ENCODE measurements at regions not wholly inside any gene's neighbourhood (a gene's known extent, or its start where the extent isn't known, plus 50 kb on each side); places are given as distances from the start of the nearest gene placed in this dataset.
"Not testable (repeated sequence)": the region's sequence is repeated elsewhere in the genome, so short reads cannot be mapped to it uniquely, and the experiment has no call there.

DNA sequence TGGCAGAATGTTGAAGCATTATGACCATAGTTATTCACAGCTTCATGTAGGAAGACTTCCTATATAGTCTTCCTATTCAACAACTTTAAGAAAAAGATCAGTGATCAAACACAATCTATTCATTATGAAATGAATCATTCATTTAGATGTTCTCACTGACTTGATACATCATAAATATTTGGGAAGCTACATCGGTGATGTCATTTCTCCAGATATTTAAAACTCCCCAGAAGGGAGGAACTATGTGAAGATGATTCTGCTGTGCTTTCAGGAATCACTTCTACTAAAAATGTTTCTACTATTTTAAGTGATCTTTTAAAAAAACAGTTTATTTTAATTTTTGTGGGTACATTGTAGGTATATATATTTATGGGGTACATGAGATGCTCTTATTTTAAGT, 316.4 kb downstream of the BCAT1 start:
- no peaks in the 10 kb centered on the region for H3K4me1 ChIP-seq
- no peak overlapping the region for H3K4me3 ChIP-seq
- TF ChIP-seq, protein P1, sequence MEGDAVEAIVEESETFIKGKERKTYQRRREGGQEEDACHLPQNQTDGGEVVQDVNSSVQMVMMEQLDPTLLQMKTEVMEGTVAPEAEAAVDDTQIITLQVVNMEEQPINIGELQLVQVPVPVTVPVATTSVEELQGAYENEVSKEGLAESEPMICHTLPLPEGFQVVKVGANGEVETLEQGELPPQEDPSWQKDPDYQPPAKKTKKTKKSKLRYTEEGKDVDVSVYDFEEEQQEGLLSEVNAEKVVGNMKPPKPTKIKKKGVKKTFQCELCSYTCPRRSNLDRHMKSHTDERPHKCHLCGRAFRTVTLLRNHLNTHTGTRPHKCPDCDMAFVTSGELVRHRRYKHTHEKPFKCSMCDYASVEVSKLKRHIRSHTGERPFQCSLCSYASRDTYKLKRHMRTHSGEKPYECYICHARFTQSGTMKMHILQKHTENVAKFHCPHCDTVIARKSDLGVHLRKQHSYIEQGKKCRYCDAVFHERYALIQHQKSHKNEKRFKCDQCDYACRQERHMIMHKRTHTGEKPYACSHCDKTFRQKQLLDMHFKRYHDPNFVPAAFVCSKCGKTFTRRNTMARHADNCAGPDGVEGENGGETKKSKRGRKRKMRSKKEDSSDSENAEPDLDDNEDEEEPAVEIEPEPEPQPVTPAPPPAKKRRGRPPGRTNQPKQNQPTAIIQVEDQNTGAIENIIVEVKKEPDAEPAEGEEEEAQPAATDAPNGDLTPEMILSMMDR (IDR thresholded peaks at IDR 0.05), result no peak
- intact Hi-C loops (cut with DNase I; ENCODE audit: low total_unique reads), result no loop called here
- no peak for DNase-seq
- no peak overlapping the region for H3K27ac ChIP-seq
- no peaks in the 10 kb centered on the region for H3K27me3 ChIP-seq
- H3K9me3 ChIP-seq, result peaks cover 0 to 7% (median 0%) of the 10 kb centered on the region in 3 donors
- no peaks in the 10 kb centered on the region for H3K36me3 ChIP-seq

DNA sequence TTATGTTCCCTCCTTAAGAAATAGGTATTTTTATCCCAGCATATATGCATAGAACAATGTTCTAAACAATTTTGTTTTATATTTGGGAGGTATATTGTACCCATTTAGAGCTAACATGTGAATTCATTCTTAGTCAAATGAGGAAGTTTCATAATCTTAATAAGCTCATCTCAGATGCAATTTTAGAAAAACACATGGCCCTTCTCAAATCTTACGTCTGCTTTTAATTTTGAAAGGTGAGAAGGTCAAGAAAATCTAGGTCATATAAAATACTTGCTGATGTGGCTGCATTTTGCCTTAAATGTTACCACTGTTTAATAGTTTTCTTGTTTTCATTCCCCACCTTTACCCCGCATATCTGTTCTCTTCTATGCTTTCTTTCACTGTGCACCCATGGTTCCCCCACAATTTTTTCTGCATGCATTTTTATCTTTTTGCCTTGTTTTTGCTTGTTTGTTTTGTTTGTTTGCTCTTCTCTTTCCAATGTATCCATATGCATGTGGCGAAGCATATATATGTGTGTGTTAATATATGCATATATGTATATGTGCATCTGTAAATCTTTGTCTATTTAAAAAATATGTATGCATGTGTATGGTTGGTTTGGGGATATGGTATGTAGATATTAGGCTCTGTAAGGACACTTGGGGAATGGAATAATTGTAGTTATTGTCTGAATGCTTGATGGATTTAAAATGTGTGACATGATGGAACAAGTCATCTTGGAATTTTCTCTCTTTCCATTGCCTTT, 317.1 kb downstream of the BCAT1 start:
- intact Hi-C loops (cut with DNase I; ENCODE audit: low total_unique reads), result no loop called here
- TF ChIP-seq, protein P1 (IDR thresholded peaks at IDR 0.05), result no peak
- Histone ChIP-seq H3K27ac (no peak overlapping the region), H3K27me3 (no peaks in the 10 kb centered on the region), H3K36me3 (no peaks in the 10 kb centered on the region), H3K4me3 (no peak overlapping the region), H3K9me3 (peaks cover 0 to 7% (median 0%) of the 10 kb centered on the region in 3 donors), H3K4me1 (no peaks in the 10 kb centered on the region)
- DNase-seq, result no peak

DNA sequence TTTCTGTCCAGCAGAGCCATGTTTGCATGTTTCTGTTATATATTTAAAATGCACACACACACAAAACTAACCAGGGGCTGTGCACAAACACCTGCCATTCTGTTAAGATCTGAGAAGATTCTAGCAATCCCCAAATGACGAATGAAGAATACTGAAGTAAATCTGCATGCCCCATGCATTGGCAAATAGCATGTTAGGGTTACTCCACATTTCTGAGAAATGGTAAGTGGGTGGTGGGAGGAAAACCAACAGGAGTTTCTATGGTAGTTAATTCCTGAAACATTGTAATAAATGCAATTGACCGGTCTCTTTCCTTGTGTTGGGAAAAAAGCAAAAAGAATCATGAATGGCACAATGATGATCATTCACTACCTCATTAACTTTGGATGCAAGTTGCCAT, 318.0 kb downstream of the BCAT1 start:
- peaks cover 0 to 7% (median 0%) of the 10 kb centered on the region in 3 donors for H3K9me3 ChIP-seq
- intact Hi-C loops (cut with DNase I; ENCODE audit: low total_unique reads), result no loop called here
- no peak for DNase-seq
- H3K27me3 ChIP-seq, result no peaks in the 10 kb centered on the region
- TF ChIP-seq, protein P1 (IDR thresholded peaks at IDR 0.05), result no peak
- no peaks in the 10 kb centered on the region for H3K4me1 ChIP-seq
- H3K27ac ChIP-seq, result no peak overlapping the region
- no peaks in the 10 kb centered on the region for H3K36me3 ChIP-seq
- H3K4me3 ChIP-seq, result no peak overlapping the region

DNA sequence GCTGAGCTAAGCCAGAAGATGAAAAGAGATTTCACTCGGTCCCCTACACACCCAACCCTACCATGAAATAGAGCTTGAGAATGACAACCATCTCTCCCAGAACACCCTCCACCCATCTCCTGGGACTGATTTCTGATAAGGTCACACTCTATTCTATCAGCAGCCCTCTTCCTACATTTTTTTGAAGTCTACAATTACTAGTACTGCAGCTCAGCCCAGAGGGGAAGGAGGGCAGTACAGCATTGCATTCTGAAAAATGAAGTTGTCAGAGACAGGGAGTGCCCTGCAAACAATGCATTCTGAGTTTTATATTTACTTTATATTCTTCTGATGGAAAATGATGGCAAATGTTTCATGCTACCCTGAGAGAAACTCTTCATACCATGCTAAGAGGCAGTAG, 318.5 kb downstream of the BCAT1 start:
- intact Hi-C loops (cut with DNase I; ENCODE audit: low total_unique reads), result no loop called here
- no peak for DNase-seq
- Histone ChIP-seq H3K27ac (no peak overlapping the region), H3K4me3 (no peak overlapping the region), H3K27me3 (no peaks in the 10 kb centered on the region), H3K9me3 (peaks cover 0 to 7% (median 0%) of the 10 kb centered on the region in 3 donors), H3K4me1 (no peaks in the 10 kb centered on the region), H3K36me3 (no peaks in the 10 kb centered on the region)
- TF ChIP-seq, protein P1 (IDR thresholded peaks at IDR 0.05), result no peak

DNA sequence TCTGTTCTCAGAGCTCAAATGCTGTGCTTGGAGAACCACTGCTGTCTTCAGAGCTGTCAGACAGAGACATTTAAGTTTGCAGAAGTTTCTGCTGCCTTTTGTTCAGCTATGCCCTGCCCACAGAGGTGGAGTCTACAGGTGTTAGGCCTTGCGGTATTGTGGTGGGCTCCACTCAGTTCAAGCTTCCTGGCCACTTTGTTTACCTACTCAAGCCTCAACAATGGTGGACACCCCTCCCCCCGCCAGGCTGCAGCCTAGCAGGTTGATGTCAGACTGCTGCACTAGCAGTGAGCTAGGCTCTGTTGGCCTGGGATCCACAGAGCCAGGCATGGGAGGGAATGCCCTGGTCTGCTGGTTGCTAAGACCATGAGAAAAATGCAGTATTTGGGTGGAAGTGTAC, 323.8 kb downstream of the BCAT1 start:
- intact Hi-C loops (cut with DNase I; ENCODE audit: low total_unique reads), result no loop called here
- TF ChIP-seq, protein P1 (IDR thresholded peaks at IDR 0.05), result no peak
- H3K27me3 ChIP-seq, result no peaks in the 10 kb centered on the region

DNA sequence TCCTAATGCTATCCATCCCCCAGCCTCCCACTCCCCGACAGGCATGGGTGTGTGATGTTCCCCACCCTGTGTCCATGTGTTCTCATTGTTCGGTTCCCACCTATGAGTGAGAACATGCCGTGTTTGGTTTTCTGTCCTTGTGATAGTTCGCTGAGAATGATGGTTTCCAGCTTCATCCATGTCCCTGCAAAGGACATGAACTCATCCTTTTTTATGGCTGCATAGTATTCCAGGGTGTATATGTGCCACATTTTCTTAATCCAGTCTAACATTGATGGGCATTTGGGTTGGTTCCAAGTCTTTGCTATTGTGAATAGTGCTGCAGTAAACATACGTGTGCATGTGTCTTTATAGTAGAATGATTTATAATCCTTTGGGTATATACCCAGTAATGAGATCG, 328.9 kb downstream of the BCAT1 start:
- H3K4me3 ChIP-seq; H3K9me3 ChIP-seq; intact Hi-C loops (cut with DNase I; ENCODE audit: low total_unique reads); H3K36me3 ChIP-seq; DNase-seq; H3K27me3 ChIP-seq; H3K4me1 ChIP-seq; H3K27ac ChIP-seq: not testable (repeated sequence)

More for the DNA sequence above, 323.8 kb downstream of the BCAT1 start:
- no peaks in the 10 kb centered on the region for H3K36me3 ChIP-seq
- no peak for DNase-seq
- no peaks in the 10 kb centered on the region for H3K4me1 ChIP-seq
- H3K4me3 ChIP-seq, result no peak overlapping the region
- peaks cover 0 to 7% (median 0%) of the 10 kb centered on the region in 3 donors for H3K9me3 ChIP-seq
- H3K27ac ChIP-seq, result no peak overlapping the region
